Ishikawa (cell line): ENCODE measurements at regions not wholly inside any gene's neighbourhood (a gene's known extent, or its start where the extent isn't known, plus 50 kb on each side); places are given as distances from the start of the nearest gene placed in this dataset.

Experiments
- CEBPB ChIP-seq: IDR thresholded peaks from 2 replicates; pipeline ENCODE4 v1.6.1; 2012
- CREB1 ChIP-seq: IDR thresholded peaks from 2 replicates; pipeline ENCODE4 v1.6.1; 2012; ENCODE audit warnings: low read depth
- EGR1 ChIP-seq: IDR thresholded peaks from 2 replicates; pipeline ENCODE4 v1.6.1; 2012
- EP300 ChIP-seq: IDR thresholded peaks from 2 replicates; pipeline ENCODE4 v1.6.1; 2012; ENCODE audit warnings: borderline replicate concordance
- RAD21 ChIP-seq: IDR thresholded peaks from 2 replicates; pipeline ENCODE4 v1.6.1; 2012; ENCODE audit warnings: low read depth
- REST ChIP-seq: IDR thresholded peaks from 2 replicates; pipeline ENCODE4 v1.6.1; 2012; ENCODE audit warnings: low read depth, mild to moderate bottlenecking
- TAF1 ChIP-seq: IDR thresholded peaks from 2 replicates; pipeline ENCODE4 v1.6.1; 2012; ENCODE audit warnings: low read depth, mild to moderate bottlenecking
- YY1 ChIP-seq: IDR thresholded peaks from 2 replicates; pipeline ENCODE4 v1.6.1; 2012; ENCODE audit warnings: low read depth
- ZBTB7A ChIP-seq: IDR thresholded peaks from 2 replicates; pipeline ENCODE4 v1.6.1; 2012; ENCODE audit warnings: low read depth
- TF ChIP-seq, protein P1 (sequence below): IDR thresholded peaks from 2 replicates; pipeline ENCODE4 v1.6.1; 2012

GRCh38 chr22:47422736-47423135 is 660.3 kb downstream of the TBC1D22A start:
- TF ChIP-seq TAF1 (no peak), CREB1 (no peak), EP300 (no peak), YY1 (no peak), CEBPB (no peak), RAD21 (no peak), EGR1 (no peak), ZBTB7A (no peak), REST (no peak)
- TF ChIP-seq, protein P1, sequence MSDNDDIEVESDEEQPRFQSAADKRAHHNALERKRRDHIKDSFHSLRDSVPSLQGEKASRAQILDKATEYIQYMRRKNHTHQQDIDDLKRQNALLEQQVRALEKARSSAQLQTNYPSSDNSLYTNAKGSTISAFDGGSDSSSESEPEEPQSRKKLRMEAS = no peak
